ENCODE measurements at regions not wholly inside any gene's neighbourhood (a gene's known extent, or its start where the extent isn't known, plus 50 kb on each side); places are given as distances from the start of the nearest gene placed in this dataset.
"Not testable (repeated sequence)": the region's sequence is repeated elsewhere in the genome, so short reads cannot be mapped to it uniquely, and the experiment has no call there.

- H3K4me1 ChIP-seq: peaks cover 8% of the 10 kb centered on the region
- intact Hi-C loops (cut with DNase I): no loop called here
- no peak for ATAC-seq
- H3K9me3 ChIP-seq: no peaks in the 10 kb centered on the region
- TF ChIP-seq CTCF (IDR thresholded peaks at IDR 0.05): no peak
- peak overlapping the region; percentile 53 for H3K27ac ChIP-seq
- DNase-seq: no peak
- no peaks in the 10 kb centered on the region for H3K27me3 ChIP-seq (ENCODE audit: low read depth)
- no peak overlapping the region for H3K4me3 ChIP-seq
- H3K36me3 ChIP-seq: no peaks in the 10 kb centered on the region
These were observed 105.0 kb upstream of the SAMD11 start for GRCh38 chr1:818618-819291.

- no peak for TF ChIP-seq CTCF (IDR thresholded peaks at IDR 0.05)
- no peaks in the 10 kb centered on the region for H3K27me3 ChIP-seq (ENCODE audit: low read depth)
- peaks cover 14% of the 10 kb centered on the region for H3K4me1 ChIP-seq
- no peaks in the 10 kb centered on the region for H3K36me3 ChIP-seq
- H3K9me3 ChIP-seq: no peaks in the 10 kb centered on the region
- no peak overlapping the region for H3K4me3 ChIP-seq
- intact Hi-C loops (cut with DNase I): no loop called here
- ATAC-seq (no peak), DNase-seq (no peak)
- H3K27ac ChIP-seq: no peak overlapping the region
These were observed 102.8 kb upstream of the SAMD11 start for GRCh38 chr1:820962-821361.

- H3K27ac ChIP-seq: peak overlapping the region; percentile 89
- peaks cover 12% of the 10 kb centered on the region for H3K4me1 ChIP-seq
- H3K36me3 ChIP-seq; H3K9me3 ChIP-seq; intact Hi-C loops (cut with DNase I); DNase-seq; H3K27me3 ChIP-seq (ENCODE audit: low read depth): not testable (repeated sequence)
- peak; percentile 43 to 61 for ATAC-seq
- peak overlapping the region; percentile 61 for H3K4me3 ChIP-seq
These were observed 96.9 kb upstream of the SAMD11 start for GRCh38 chr1:826808-827207.

- Histone ChIP-seq H3K27ac (peak overlapping the region; percentile 89), H3K4me1 (peaks cover 12% of the 10 kb centered on the region), H3K4me3 (peak overlapping the region; percentile 61)
- H3K36me3 ChIP-seq; H3K9me3 ChIP-seq; intact Hi-C loops (cut with DNase I); H3K27me3 ChIP-seq (ENCODE audit: low read depth): not testable (repeated sequence)
- ATAC-seq (peak; percentile 98 to 99), DNase-seq (peak; percentile 99)
These were observed 96.3 kb upstream of the SAMD11 start for GRCh38 chr1:827211-828063.

GRCh38 chr1:829324-829723 is 94.4 kb upstream of the SAMD11 start:
- intact Hi-C loops (cut with DNase I); H3K27ac ChIP-seq; DNase-seq; H3K27me3 ChIP-seq (ENCODE audit: low read depth); H3K9me3 ChIP-seq; ATAC-seq; H3K4me3 ChIP-seq: not testable (repeated sequence)
- Histone ChIP-seq H3K4me1 (peaks cover 12% of the 10 kb centered on the region), H3K36me3 (peaks cover 13% of the 10 kb centered on the region)

- peaks cover 13% of the 10 kb centered on the region for H3K36me3 ChIP-seq
- H3K27me3 ChIP-seq (ENCODE audit: low read depth); ATAC-seq; H3K4me3 ChIP-seq; intact Hi-C loops (cut with DNase I); H3K9me3 ChIP-seq; DNase-seq; H3K27ac ChIP-seq: not testable (repeated sequence)
- peaks cover 12% of the 10 kb centered on the region for H3K4me1 ChIP-seq
These were observed 93.8 kb upstream of the SAMD11 start for GRCh38 chr1:829932-830331.

GRCh38 chr1:830750-831149 is 93.0 kb upstream of the SAMD11 start:
- DNase-seq; H3K4me3 ChIP-seq; H3K27me3 ChIP-seq (ENCODE audit: low read depth); H3K27ac ChIP-seq; H3K4me1 ChIP-seq; intact Hi-C loops (cut with DNase I); H3K9me3 ChIP-seq; ATAC-seq: not testable (repeated sequence)
- peaks cover 13% of the 10 kb centered on the region for H3K36me3 ChIP-seq

- Histone ChIP-seq H3K4me3 (no peak overlapping the region), H3K27ac (no peak overlapping the region), H3K4me1 (peaks cover 4% of the 10 kb centered on the region), H3K36me3 (peaks cover 13% of the 10 kb centered on the region), H3K27me3 (ENCODE audit: low read depth) (no peaks in the 10 kb centered on the region), H3K9me3 (no peaks in the 10 kb centered on the region)
- no peak for DNase-seq
- TF ChIP-seq CTCF (IDR thresholded peaks at IDR 0.05): no peak
- intact Hi-C loops (cut with DNase I): no loop called here
- no peak for ATAC-seq
These were observed 92.2 kb upstream of the SAMD11 start for GRCh38 chr1:831522-831921.

Data from lower lobe of right lung (tissue), 2 donors.